ENCODE measurements at regions not wholly inside any gene's neighbourhood (a gene's known extent, or its start where the extent isn't known, plus 50 kb on each side); places are given as distances from the start of the nearest gene placed in this dataset.

DNA sequence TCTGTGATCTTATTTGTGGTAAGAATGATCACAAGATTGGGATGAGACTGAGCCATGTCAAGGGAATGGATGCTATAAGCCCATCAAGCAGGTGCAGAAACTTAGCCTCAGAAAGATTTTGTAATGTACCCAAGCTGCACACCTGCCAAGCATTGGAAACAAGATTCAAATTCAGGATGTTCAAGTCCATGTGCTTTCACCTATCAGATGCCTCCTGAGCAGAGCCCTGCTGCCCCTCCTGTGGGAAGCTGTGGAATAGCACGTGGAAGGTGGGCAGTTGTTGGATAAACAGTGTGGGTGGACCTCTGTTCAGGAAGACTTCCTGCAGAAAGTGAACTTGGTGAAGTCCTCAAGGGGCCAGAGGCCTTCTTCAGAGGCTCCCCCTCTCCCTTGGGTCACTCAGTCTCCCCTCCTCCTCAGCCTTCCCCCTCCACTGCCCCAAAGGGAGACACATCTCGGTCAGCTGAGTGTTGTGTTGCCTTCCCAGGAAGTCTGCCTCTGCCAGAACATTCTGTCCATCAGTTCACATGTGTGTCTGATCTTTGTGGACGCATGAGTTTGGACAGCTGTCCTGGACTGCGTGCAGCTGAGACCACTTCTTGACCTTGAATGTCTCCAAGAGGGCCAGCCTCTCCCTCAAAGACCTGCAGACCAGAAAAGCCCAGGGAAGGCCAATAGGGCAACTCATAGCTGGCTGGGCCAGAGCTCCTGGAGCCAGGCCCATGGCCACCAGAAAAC, 186.1 kb downstream of the INHBB start:
- WGBS (ENCODE audit: insufficient coverage, low coverage, missing lambda C conversion rate): 0% methylated on average over 4 of the region's 4 CpGs
- Histone ChIP-seq H3K36me3 (ENCODE audit: control insufficient read depth, insufficient read depth, low read length) (no peaks in the 10 kb centered on the region), H2AFZ (ENCODE audit: low read depth, low read length) (no peak overlapping the region), H3K4me1 (replicated peaks in 1 of 2; ENCODE audit: control insufficient read depth in 2 of 2, insufficient read depth in 2 of 2, low read length in 2 of 2) (no peaks in the 10 kb centered on the region), H3K27ac (ENCODE audit: extremely low read depth, low read depth, low read length) (no peak overlapping the region), H3K79me2 (ENCODE audit: control insufficient read depth, insufficient read depth, low read length) (no peaks in the 10 kb centered on the region), H3K9ac (ENCODE audit: insufficient read depth in 1 of 2, low read depth in 2 of 2, low read length in 2 of 2) (no peak overlapping the region), H3K27me3 (ENCODE audit: control insufficient read depth in 2 of 2, insufficient read depth in 2 of 2, low read length in 2 of 2) (peaks cover 12 to 60% of the 10 kb centered on the region in 2 experiments; a peak in 3 of 5 replicates), H3K4me2 (ENCODE audit: insufficient read depth, low read length) (no peak overlapping the region), H4K20me1 (replicated peaks; ENCODE audit: control insufficient read depth, insufficient read depth, low read length) (no peaks in the 10 kb centered on the region), H3K9me1 (ENCODE audit: control insufficient read depth, insufficient read depth, low read length) (no peaks in the 10 kb centered on the region), H3K4me3 (no peak overlapping the region), H3K9me3 (replicated peaks; ENCODE audit: control insufficient read depth, insufficient read depth, low read depth, low read length) (no peaks in the 10 kb centered on the region)
- intact Hi-C loops (cut with micrococcal nuclease) (no loop called here), in situ Hi-C loops (cut with MboI) (no loop called here)
- CTCF ChIA-PET (ENCODE audit: low intra/inter-chr PET ratio): interaction anchor here (0.7 kb wide), 1 partner anchor 32 kb away, joined by 3 read pairs; no protein-coding TSS in a partner anchor
- DNase-seq (ENCODE audit: extremely low read depth in 1 of 4, low spot score in 3 of 4): no peak
- ATAC-seq: no peak
- no TSS peak for BruUV-seq (replicated peaks)
- POLR2A ChIA-PET: interaction anchor here (0.6 kb wide), 2 partner anchors 15 to 250 kb away, joined by 3 read pairs; no protein-coding TSS in a partner anchor
- no peak for FAIRE-seq
- TF ChIP-seq ZNF696 (CRISPR knock-in tag; conservative IDR thresholded peaks at IDR 0.05) (no peak), SRF (CRISPR knock-in tag; IDR thresholded peaks at IDR 0.05) (no peak), HDAC2 (IDR thresholded peaks at IDR 0.05) (no peak), ZNF512 (tag; IDR thresholded peaks at IDR 0.05) (no peak), KLF1 (tag; IDR thresholded peaks at IDR 0.05) (no peak), DACH1 (IDR thresholded peaks at IDR 0.05; ENCODE audit: partially characterized antibody) (no peak), CHAMP1 (IDR thresholded peaks at IDR 0.05) (no peak), GTF2F1 (IDR thresholded peaks at IDR 0.05; ENCODE audit: low read depth, low read length) (no peak), ZFP30 (CRISPR knock-in tag; IDR thresholded peaks at IDR 0.05; ENCODE audit: borderline replicate concordance) (no peak), ZNF212 (CRISPR knock-in tag; IDR thresholded peaks at IDR 0.05) (no peak), POU5F1 (IDR thresholded peaks at IDR 0.05; ENCODE audit: borderline replicate concordance, low read depth, low read length, partially characterized antibody) (no peak), ZNF280B (CRISPR knock-in tag; IDR thresholded peaks at IDR 0.05) (no peak)
- TF ChIP-seq, protein P1, sequence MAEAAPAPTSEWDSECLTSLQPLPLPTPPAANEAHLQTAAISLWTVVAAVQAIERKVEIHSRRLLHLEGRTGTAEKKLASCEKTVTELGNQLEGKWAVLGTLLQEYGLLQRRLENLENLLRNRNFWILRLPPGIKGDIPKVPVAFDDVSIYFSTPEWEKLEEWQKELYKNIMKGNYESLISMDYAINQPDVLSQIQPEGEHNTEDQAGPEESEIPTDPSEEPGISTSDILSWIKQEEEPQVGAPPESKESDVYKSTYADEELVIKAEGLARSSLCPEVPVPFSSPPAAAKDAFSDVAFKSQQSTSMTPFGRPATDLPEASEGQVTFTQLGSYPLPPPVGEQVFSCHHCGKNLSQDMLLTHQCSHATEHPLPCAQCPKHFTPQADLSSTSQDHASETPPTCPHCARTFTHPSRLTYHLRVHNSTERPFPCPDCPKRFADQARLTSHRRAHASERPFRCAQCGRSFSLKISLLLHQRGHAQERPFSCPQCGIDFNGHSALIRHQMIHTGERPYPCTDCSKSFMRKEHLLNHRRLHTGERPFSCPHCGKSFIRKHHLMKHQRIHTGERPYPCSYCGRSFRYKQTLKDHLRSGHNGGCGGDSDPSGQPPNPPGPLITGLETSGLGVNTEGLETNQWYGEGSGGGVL (CRISPR knock-in tag; IDR thresholded peaks at IDR 0.05): no peak
